Astrocyte (in vitro differentiated cells and primary cell): ENCODE measurements at regions not wholly inside any gene's neighbourhood (a gene's known extent, or its start where the extent isn't known, plus 50 kb on each side); places are given as distances from the start of the nearest gene placed in this dataset.

Experiments used
- DNase-seq: peaks from one replicate; pipeline ENCODE4 v3.0.0-alpha.2; 2010; ENCODE audit warnings: low read depth
- FAIRE-seq: peaks from 2 replicates; lab custom pipeline; 2011; peaks lifted over from hg19 to GRCh38; lab: Jason Lieb, UNC
- H2AFZ ChIP-seq: 2 replicates; pipeline ENCODE4 v1.6.0; 2012; ENCODE audit warnings: low read depth, low read length, inconsistent platforms
- H3K27ac ChIP-seq: 2 replicates; pipeline ENCODE4 v1.5.1; 2011; ENCODE audit warnings: low read depth, low read length, inconsistent platforms
- H3K27me3 ChIP-seq: 2 replicates; pipeline ENCODE4 v1.6.0; 2011; ENCODE audit warnings: low read length, inconsistent platforms; ENCODE audit not compliant: insufficient read depth
- H3K36me3 ChIP-seq: 2 replicates; pipeline ENCODE4 v1.5.1; 2011; ENCODE audit warnings: low read length, inconsistent platforms; ENCODE audit not compliant: insufficient read depth
- H3K4me1 ChIP-seq: 2 replicates; pipeline ENCODE4 v1.5.1; 2011; ENCODE audit warnings: low read length, inconsistent platforms; ENCODE audit not compliant: insufficient read depth
- H3K4me2 ChIP-seq: 2 replicates; pipeline ENCODE4 v1.6.0; 2012; ENCODE audit warnings: low read length, inconsistent platforms
- H3K4me3 ChIP-seq: 2 replicates; pipeline ENCODE4 v1.5.1; 2011; ENCODE audit warnings: low read depth, mild to moderate bottlenecking, low read length, inconsistent platforms; ENCODE audit not compliant: insufficient read depth
- H3K79me2 ChIP-seq: 2 replicates; pipeline ENCODE4 v1.6.0; 2012; ENCODE audit warnings: mild to moderate bottlenecking, low read length, inconsistent platforms; ENCODE audit not compliant: insufficient read depth
- H3K9ac ChIP-seq: 2 replicates; pipeline ENCODE4 v1.6.0; 2012; ENCODE audit warnings: mild to moderate bottlenecking, low read length, inconsistent platforms
- H3K9me3 ChIP-seq: 2 replicates; pipeline ENCODE4 v1.5.1; 2012; ENCODE audit warnings: low read depth, mild to moderate bottlenecking, low read length, inconsistent platforms; ENCODE audit not compliant: insufficient read depth
- H4K20me1 ChIP-seq: 2 replicates; pipeline ENCODE4 v1.6.0; 2012; ENCODE audit warnings: low read length, inconsistent platforms; ENCODE audit not compliant: insufficient read depth
- H3K27ac Mint-ChIP-seq: one replicate; pipeline ENCODE4 v1.8.0; 2021; ENCODE audit warnings: mild to moderate bottlenecking, mixed read lengths; ENCODE audit not compliant: unreplicated experiment
- H3K27me3 Mint-ChIP-seq: one replicate; pipeline ENCODE4 v1.8.0; 2021; ENCODE audit warnings: low read depth, mixed read lengths; ENCODE audit not compliant: unreplicated experiment
- H3K36me3 Mint-ChIP-seq: one replicate; pipeline ENCODE4 v1.8.0; 2021; ENCODE audit warnings: low read depth, mixed read lengths; ENCODE audit not compliant: unreplicated experiment
- H3K4me1 Mint-ChIP-seq: one replicate; pipeline ENCODE4 v1.8.0; 2021; ENCODE audit warnings: low read depth, mixed read lengths; ENCODE audit not compliant: unreplicated experiment
- H3K4me3 Mint-ChIP-seq: one replicate; pipeline ENCODE4 v1.8.0; 2021; ENCODE audit warnings: mild to moderate bottlenecking, moderate library complexity, mixed read lengths; ENCODE audit not compliant: unreplicated experiment
- H3K9me3 Mint-ChIP-seq: one replicate; pipeline ENCODE4 v1.8.0; 2021; ENCODE audit warnings: mild to moderate bottlenecking, mixed read lengths; ENCODE audit not compliant: unreplicated experiment
- EZH2 ChIP-seq: IDR thresholded peaks from 2 replicates; pipeline ENCODE4 v1.6.1; 2012; ENCODE audit warnings: mild to moderate bottlenecking, low read length, inconsistent platforms; ENCODE audit not compliant: insufficient read depth
- TF ChIP-seq, protein P1 (sequence below): IDR thresholded peaks from 2 replicates; pipeline ENCODE4 v1.5.1; 2011; ENCODE audit warnings: low read depth, mild to moderate bottlenecking, inconsistent platforms, low read length, moderate library complexity; ENCODE audit not compliant: insufficient read depth

- Histone ChIP-seq H3K9ac (peak overlapping the region; percentile 36), H3K4me2 (peak overlapping the region; percentile 31), H3K4me1 (peaks cover 37% of the 10 kb centered on the region), H3K9me3 (no peaks in the 10 kb centered on the region), H3K4me3 (no peak overlapping the region), H3K27me3 (no peaks in the 10 kb centered on the region), H3K36me3 (no peaks in the 10 kb centered on the region), H2AFZ (no peak overlapping the region), H3K79me2 (no peaks in the 10 kb centered on the region), H4K20me1 (no peaks in the 10 kb centered on the region), H3K27ac (peak overlapping the region; percentile 96)
- TF ChIP-seq EZH2: no peak
- TF ChIP-seq, protein P1, sequence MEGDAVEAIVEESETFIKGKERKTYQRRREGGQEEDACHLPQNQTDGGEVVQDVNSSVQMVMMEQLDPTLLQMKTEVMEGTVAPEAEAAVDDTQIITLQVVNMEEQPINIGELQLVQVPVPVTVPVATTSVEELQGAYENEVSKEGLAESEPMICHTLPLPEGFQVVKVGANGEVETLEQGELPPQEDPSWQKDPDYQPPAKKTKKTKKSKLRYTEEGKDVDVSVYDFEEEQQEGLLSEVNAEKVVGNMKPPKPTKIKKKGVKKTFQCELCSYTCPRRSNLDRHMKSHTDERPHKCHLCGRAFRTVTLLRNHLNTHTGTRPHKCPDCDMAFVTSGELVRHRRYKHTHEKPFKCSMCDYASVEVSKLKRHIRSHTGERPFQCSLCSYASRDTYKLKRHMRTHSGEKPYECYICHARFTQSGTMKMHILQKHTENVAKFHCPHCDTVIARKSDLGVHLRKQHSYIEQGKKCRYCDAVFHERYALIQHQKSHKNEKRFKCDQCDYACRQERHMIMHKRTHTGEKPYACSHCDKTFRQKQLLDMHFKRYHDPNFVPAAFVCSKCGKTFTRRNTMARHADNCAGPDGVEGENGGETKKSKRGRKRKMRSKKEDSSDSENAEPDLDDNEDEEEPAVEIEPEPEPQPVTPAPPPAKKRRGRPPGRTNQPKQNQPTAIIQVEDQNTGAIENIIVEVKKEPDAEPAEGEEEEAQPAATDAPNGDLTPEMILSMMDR: no peak
- H3K4me1 Mint-ChIP-seq: no peaks in the 10 kb centered on the region
- no peak overlapping the region for H3K27ac Mint-ChIP-seq
- H3K27me3 Mint-ChIP-seq: no peaks in the 10 kb centered on the region
- peaks cover 5% of the 10 kb centered on the region for H3K9me3 Mint-ChIP-seq
- peak; percentile 39 for FAIRE-seq
- H3K4me3 Mint-ChIP-seq: no peak overlapping the region
- DNase-seq: peak; percentile 99
- no peaks in the 10 kb centered on the region for H3K36me3 Mint-ChIP-seq
Measured at GRCh38 chr12:127811988-127812387, 455.0 kb upstream of the TMEM132C start.

GRCh38 chr12:127813147-127813546, 453.8 kb upstream of the TMEM132C start:
- peaks cover 5% of the 10 kb centered on the region for H3K9me3 Mint-ChIP-seq
- H3K36me3 Mint-ChIP-seq: no peaks in the 10 kb centered on the region
- Histone ChIP-seq H3K4me1 (peaks cover 37% of the 10 kb centered on the region), H3K36me3 (no peaks in the 10 kb centered on the region), H4K20me1 (no peaks in the 10 kb centered on the region), H3K79me2 (no peaks in the 10 kb centered on the region), H2AFZ (no peak overlapping the region), H3K9ac (no peak overlapping the region), H3K4me3 (no peak overlapping the region), H3K27me3 (no peaks in the 10 kb centered on the region), H3K4me2 (no peak overlapping the region), H3K9me3 (no peaks in the 10 kb centered on the region), H3K27ac (no peak overlapping the region)
- no peak overlapping the region for H3K27ac Mint-ChIP-seq
- H3K4me1 Mint-ChIP-seq: no peaks in the 10 kb centered on the region
- TF ChIP-seq, protein P1: no peak
- no peak for TF ChIP-seq EZH2
- DNase-seq: no peak
- H3K4me3 Mint-ChIP-seq: no peak overlapping the region
- H3K27me3 Mint-ChIP-seq: no peaks in the 10 kb centered on the region
- FAIRE-seq: no peak

GRCh38 chr12:127819056-127819455, 447.9 kb upstream of the TMEM132C start:
- Mint-ChIP-seq H3K4me3 (no peak overlapping the region), H3K9me3 (peaks cover 2% of the 10 kb centered on the region), H3K27me3 (no peaks in the 10 kb centered on the region), H3K27ac (no peak overlapping the region), H3K36me3 (no peaks in the 10 kb centered on the region), H3K4me1 (no peaks in the 10 kb centered on the region)
- Histone ChIP-seq H3K4me3 (no peak overlapping the region), H3K36me3 (no peaks in the 10 kb centered on the region), H3K9ac (no peak overlapping the region), H3K27ac (no peak overlapping the region), H3K79me2 (no peaks in the 10 kb centered on the region), H4K20me1 (no peaks in the 10 kb centered on the region), H3K4me2 (no peak overlapping the region), H3K27me3 (no peaks in the 10 kb centered on the region), H3K4me1 (no peaks in the 10 kb centered on the region), H3K9me3 (no peaks in the 10 kb centered on the region), H2AFZ (no peak overlapping the region)
- FAIRE-seq (no peak), DNase-seq (peak; percentile 32)
- TF ChIP-seq, protein P1: no peak
- no peak for TF ChIP-seq EZH2
